Fibroblast of lung (primary cell): ENCODE measurements at regions not wholly inside any gene's neighbourhood (a gene's known extent, or its start where the extent isn't known, plus 50 kb on each side); places are given as distances from the start of the nearest gene placed in this dataset.

ENCODE experiments used
- DNase-seq, 2 donors: peaks; one replicate each; pipeline versions ENCODE4 v3.0.0 to v3.0.0-alpha.2; 2010; ENCODE audit warnings: low read depth in 2 of 2
- H2AFZ ChIP-seq: 2 replicates; pipeline ENCODE4 v1.5.1; 2012; ENCODE audit warnings: low read length, control low read depth, inconsistent platforms
- H3K27ac ChIP-seq: 2 replicates; pipeline ENCODE4 v1.5.1; 2011; ENCODE audit warnings: low read length, control low read depth; ENCODE audit not compliant: insufficient read depth
- H3K27me3 ChIP-seq: 2 replicates; pipeline ENCODE4 v1.5.1; 2011; ENCODE audit warnings: mild to moderate bottlenecking, low read length; ENCODE audit not compliant: control insufficient read depth, insufficient read depth
- H3K36me3 ChIP-seq: 2 replicates; pipeline ENCODE4 v1.5.1; 2011; ENCODE audit warnings: low read length; ENCODE audit not compliant: control insufficient read depth, insufficient read depth
- H3K4me1 ChIP-seq: 2 replicates; pipeline ENCODE4 v1.5.1; 2011; ENCODE audit warnings: low read length; ENCODE audit not compliant: control insufficient read depth, insufficient read depth; ENCODE audit errors: extremely low read depth
- H3K4me2 ChIP-seq: 2 replicates; pipeline ENCODE4 v1.5.1; 2011; ENCODE audit warnings: low read length, control low read depth; ENCODE audit not compliant: insufficient read depth; ENCODE audit errors: extremely low read depth
- H3K4me3 ChIP-seq, 4 experiments: fragments of 200-600 bp in 1 of 4; sonication (generic) in 1 of 4; replicated peaks in 1 of 4; 2 replicates each; pipeline ENCODE4 v1.5.1; 2011 to 2016; ENCODE audit warnings: low read length in 4 of 4, low read depth in 3 of 4, mild to moderate bottlenecking in 3 of 4, control low read depth in 2 of 4, inconsistent platforms in 1 of 4, mixed read lengths in 1 of 4; ENCODE audit not compliant: insufficient read depth in 1 of 4; ENCODE audit errors: control extremely low read depth in 1 of 4
- H3K79me2 ChIP-seq: 2 replicates; pipeline ENCODE4 v1.5.1; 2012; ENCODE audit warnings: mild to moderate bottlenecking, low read length, inconsistent platforms; ENCODE audit not compliant: control insufficient read depth, insufficient read depth
- H3K9ac ChIP-seq: 2 replicates; pipeline ENCODE4 v1.5.1; 2011; ENCODE audit warnings: mild to moderate bottlenecking, low read length, control low read depth; ENCODE audit not compliant: insufficient read depth
- H3K9me3 ChIP-seq: 2 replicates; pipeline ENCODE4 v1.5.1; 2012; ENCODE audit warnings: low read depth, low read length; ENCODE audit not compliant: control insufficient read depth, insufficient read depth
- H4K20me1 ChIP-seq: 2 replicates; pipeline ENCODE4 v1.5.1; 2011; ENCODE audit warnings: low read length; ENCODE audit not compliant: control insufficient read depth, insufficient read depth; ENCODE audit errors: extremely low read depth
- EZH2 ChIP-seq: IDR thresholded peaks from 2 replicates; pipeline ENCODE4 v1.5.1; 2012; ENCODE audit warnings: low read length, control low read depth, mild to moderate bottlenecking; ENCODE audit errors: missing control alignments
- TF ChIP-seq, protein P1 (sequence below), 2 donors: IDR thresholded peaks in 1 of 2; conservative IDR thresholded peaks in 1 of 2; 1 replicate in 1 of 2; 2 replicates in 1 of 2; pipeline ENCODE4 v1.5.1; 2011 to 2012; ENCODE audit warnings: low read length in 2 of 2, control low read depth in 1 of 2, inconsistent platforms in 1 of 2, low read depth in 1 of 2, mild to moderate bottlenecking in 1 of 2

DNA sequence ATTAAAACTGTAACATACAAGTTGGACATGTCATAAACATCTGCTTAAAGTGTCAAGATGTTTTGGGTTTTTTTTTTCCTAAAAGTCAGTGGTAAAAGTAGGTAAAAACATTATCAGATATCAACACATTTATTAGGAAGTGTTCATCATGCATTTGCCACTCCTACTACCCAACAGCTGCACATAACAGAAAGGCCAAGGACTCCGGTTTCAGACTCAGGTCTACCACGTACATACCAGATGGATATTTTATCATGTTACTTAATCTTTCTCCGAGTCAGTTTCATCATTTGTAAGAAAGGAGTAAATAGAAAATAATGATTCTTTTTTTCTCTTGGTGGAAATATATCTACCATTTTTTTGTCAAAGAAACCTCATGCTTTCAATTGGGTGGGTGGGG, 192.3 kb downstream of the UBE2E3 start:
- no peak overlapping the region for H3K9ac ChIP-seq

DNA sequence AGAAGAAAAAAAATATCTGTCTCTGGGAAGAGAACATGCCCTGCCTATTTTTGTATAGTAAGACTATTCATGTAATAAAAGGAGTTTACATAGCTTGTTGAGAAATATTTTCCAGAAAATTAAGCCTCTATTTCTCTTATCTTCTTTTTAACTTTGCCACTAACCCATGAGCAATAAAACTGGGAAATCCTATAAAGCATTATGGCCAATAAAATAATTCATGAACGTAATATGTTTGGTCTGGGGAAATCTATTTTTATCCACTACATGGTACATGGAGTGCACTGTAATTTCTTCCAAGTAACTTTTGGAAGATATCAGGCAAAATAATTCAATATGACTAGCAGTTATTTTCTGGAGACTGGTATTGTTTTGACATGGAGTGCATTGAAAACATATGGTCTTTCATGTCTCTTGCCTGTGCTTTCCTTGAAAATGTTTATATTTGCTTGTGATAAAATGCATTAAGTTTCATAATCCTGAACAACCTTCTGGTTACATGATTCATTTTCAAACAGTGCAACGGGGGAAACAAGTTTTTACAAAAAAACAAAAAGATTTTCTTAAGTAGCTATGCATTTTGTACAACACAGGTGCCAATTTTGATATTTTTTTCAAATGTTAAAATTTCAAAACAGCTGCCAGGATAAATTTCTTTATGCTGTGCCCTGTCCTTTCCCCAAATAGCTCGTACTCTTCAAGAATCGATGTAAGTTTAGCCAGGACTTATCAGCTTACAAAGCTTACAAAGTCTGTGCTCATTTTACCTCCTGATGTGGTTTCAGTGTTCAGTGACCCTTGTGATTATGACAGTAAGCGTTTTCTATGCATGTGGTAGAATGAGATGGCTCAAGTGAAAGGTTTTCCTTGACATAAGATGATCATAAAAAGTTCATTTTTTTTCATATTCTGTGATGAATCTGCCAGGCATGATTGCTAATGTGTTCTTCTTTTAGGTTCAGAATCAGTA, 194.5 kb downstream of the UBE2E3 start:
- H3K27me3 ChIP-seq: no peaks in the 10 kb centered on the region
- no peak overlapping the region for H3K4me2 ChIP-seq
- peak; percentile 49 to 86 for DNase-seq
- H2AFZ ChIP-seq: no peak overlapping the region
- H3K9me3 ChIP-seq: no peaks in the 10 kb centered on the region
- H3K27ac ChIP-seq: no peak overlapping the region
- no peaks in the 10 kb centered on the region for H4K20me1 ChIP-seq
- TF ChIP-seq, protein P1, sequence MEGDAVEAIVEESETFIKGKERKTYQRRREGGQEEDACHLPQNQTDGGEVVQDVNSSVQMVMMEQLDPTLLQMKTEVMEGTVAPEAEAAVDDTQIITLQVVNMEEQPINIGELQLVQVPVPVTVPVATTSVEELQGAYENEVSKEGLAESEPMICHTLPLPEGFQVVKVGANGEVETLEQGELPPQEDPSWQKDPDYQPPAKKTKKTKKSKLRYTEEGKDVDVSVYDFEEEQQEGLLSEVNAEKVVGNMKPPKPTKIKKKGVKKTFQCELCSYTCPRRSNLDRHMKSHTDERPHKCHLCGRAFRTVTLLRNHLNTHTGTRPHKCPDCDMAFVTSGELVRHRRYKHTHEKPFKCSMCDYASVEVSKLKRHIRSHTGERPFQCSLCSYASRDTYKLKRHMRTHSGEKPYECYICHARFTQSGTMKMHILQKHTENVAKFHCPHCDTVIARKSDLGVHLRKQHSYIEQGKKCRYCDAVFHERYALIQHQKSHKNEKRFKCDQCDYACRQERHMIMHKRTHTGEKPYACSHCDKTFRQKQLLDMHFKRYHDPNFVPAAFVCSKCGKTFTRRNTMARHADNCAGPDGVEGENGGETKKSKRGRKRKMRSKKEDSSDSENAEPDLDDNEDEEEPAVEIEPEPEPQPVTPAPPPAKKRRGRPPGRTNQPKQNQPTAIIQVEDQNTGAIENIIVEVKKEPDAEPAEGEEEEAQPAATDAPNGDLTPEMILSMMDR (conservative IDR thresholded peaks at IDR 0.05 in 1 of 2, IDR thresholded peaks at IDR 0.05 in 1 of 2; ENCODE audit: low read depth in 1 of 2, low read length in 2 of 2): no peak
- no peak for TF ChIP-seq EZH2
- no peaks in the 10 kb centered on the region for H3K4me1 ChIP-seq
- no peak overlapping the region for H3K4me3 ChIP-seq
- no peak overlapping the region for H3K9ac ChIP-seq
- H3K79me2 ChIP-seq: no peaks in the 10 kb centered on the region
- H3K36me3 ChIP-seq: no peaks in the 10 kb centered on the region

More for the DNA sequence above, 192.3 kb downstream of the UBE2E3 start:
- H3K4me2 ChIP-seq: no peak overlapping the region
- H3K9me3 ChIP-seq: no peaks in the 10 kb centered on the region
- H3K27me3 ChIP-seq: no peaks in the 10 kb centered on the region
- H3K27ac ChIP-seq: no peak overlapping the region
- H3K36me3 ChIP-seq: no peaks in the 10 kb centered on the region
- no peak for DNase-seq
- no peaks in the 10 kb centered on the region for H3K4me1 ChIP-seq
- TF ChIP-seq EZH2: no peak
- TF ChIP-seq, protein P1 (conservative IDR thresholded peaks at IDR 0.05 in 1 of 2, IDR thresholded peaks at IDR 0.05 in 1 of 2; ENCODE audit: low read depth in 1 of 2, low read length in 2 of 2): no peak
- H2AFZ ChIP-seq: no peak overlapping the region
- no peak overlapping the region for H3K4me3 ChIP-seq
- no peaks in the 10 kb centered on the region for H3K79me2 ChIP-seq
- no peaks in the 10 kb centered on the region for H4K20me1 ChIP-seq

DNA sequence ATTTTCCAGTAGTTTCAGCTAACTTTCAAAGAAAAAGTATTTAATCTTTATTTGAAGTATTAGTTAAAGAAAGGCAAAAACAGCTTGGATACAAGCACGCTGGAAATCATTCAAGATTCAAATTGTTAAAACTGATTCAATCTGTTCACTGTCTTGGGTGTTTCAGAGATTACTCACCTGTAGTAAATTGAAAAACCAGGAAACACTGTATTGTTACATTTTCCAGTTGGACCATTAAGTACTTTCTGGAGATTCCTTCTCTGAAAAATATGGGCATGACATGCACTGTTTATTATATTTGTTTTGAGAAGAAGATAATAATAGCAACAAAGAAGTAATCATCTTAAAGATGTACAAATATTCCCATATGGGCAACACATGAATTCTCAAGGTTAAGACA, 196.1 kb downstream of the UBE2E3 start:
- TF ChIP-seq EZH2: no peak
- TF ChIP-seq, protein P1 (conservative IDR thresholded peaks at IDR 0.05 in 1 of 2, IDR thresholded peaks at IDR 0.05 in 1 of 2; ENCODE audit: low read depth in 1 of 2, low read length in 2 of 2): no peak
- H2AFZ ChIP-seq: no peak overlapping the region
- H3K9me3 ChIP-seq: no peaks in the 10 kb centered on the region
- no peaks in the 10 kb centered on the region for H3K27me3 ChIP-seq
- H3K4me3 ChIP-seq: no peak overlapping the region
- H3K79me2 ChIP-seq: no peaks in the 10 kb centered on the region
- no peak for DNase-seq
- no peak overlapping the region for H3K9ac ChIP-seq
- no peaks in the 10 kb centered on the region for H3K36me3 ChIP-seq
- H3K27ac ChIP-seq: no peak overlapping the region
- H4K20me1 ChIP-seq: no peaks in the 10 kb centered on the region
- H3K4me1 ChIP-seq: no peaks in the 10 kb centered on the region
- H3K4me2 ChIP-seq: no peak overlapping the region
